ENCODE measurements at regions not wholly inside any gene's neighbourhood (a gene's known extent, or its start where the extent isn't known, plus 50 kb on each side); places are given as distances from the start of the nearest gene placed in this dataset.

- peaks cover 0 to 2% of the 10 kb centered on the region in 2 donors for H3K4me1 ChIP-seq (ENCODE audit: control insufficient read depth in 1 of 2, insufficient read depth in 2 of 2, low read length in 2 of 2)
- WGBS, 2 donors: 12% methylated on average over 11 of the region's 11 CpGs
- ATAC-seq (ENCODE audit: low FRiP score) (peak; percentile 78), DNase-seq (peak in 1 of 2 donors; percentile 67)
- H3K9me3 ChIP-seq (ENCODE audit: control insufficient read depth, low read length): no peaks in the 10 kb centered on the region
- H3K27ac ChIP-seq (ENCODE audit: low read depth in 1 of 2, low read length in 2 of 2): peak overlapping the region; percentile 72 to 90
- H3K36me3 ChIP-seq (ENCODE audit: control insufficient read depth in 1 of 2, insufficient read depth in 2 of 2, low read length in 1 of 2): no peaks in the 10 kb centered on the region
- H3K27me3 ChIP-seq (ENCODE audit: control insufficient read depth in 1 of 2, insufficient read depth in 2 of 2, low read length in 1 of 2): no peaks in the 10 kb centered on the region
- intact Hi-C loops (cut with DNase I): loop anchor here in 1 of 2 donors (10.0 kb wide), 1 partner anchor 744 kb away; no protein-coding TSS in a partner anchor
- H3K4me3 ChIP-seq (ENCODE audit: low read length in 2 of 2): no peak overlapping the region
These were observed 377.1 kb downstream of the ACTL7B start for GRCh38 chr9:108478431-108479332.

- Histone ChIP-seq H3K36me3 (ENCODE audit: control insufficient read depth in 1 of 2, insufficient read depth in 2 of 2, low read length in 1 of 2) (no peaks in the 10 kb centered on the region), H3K27ac (ENCODE audit: low read depth in 1 of 2, low read length in 2 of 2) (peak overlapping the region in 1 of 2 donors; percentile 72), H3K4me1 (ENCODE audit: control insufficient read depth in 1 of 2, insufficient read depth in 2 of 2, low read length in 2 of 2) (peaks cover 0 to 2% of the 10 kb centered on the region in 2 donors), H3K4me3 (ENCODE audit: low read length in 2 of 2) (no peak overlapping the region), H3K9me3 (ENCODE audit: control insufficient read depth, low read length) (no peaks in the 10 kb centered on the region), H3K27me3 (ENCODE audit: control insufficient read depth in 1 of 2, insufficient read depth in 2 of 2, low read length in 1 of 2) (no peaks in the 10 kb centered on the region)
- intact Hi-C loops (cut with DNase I): loop anchor here in 1 of 2 donors (2.0 to 10.0 kb wide), 2 partner anchors 35 to 743 kb away; no protein-coding TSS in a partner anchor
- ATAC-seq (ENCODE audit: low FRiP score) (no peak), DNase-seq (no peak)
- 75 to 76% methylated on average over 6 of the region's 6 CpGs for WGBS, 2 donors
These were observed 378.2 kb downstream of the ACTL7B start for GRCh38 chr9:108477529-108478006.

GRCh38 chr9:108476574-108476973, 379.2 kb downstream of the ACTL7B start:
- DNase-seq: no peak
- H3K27ac ChIP-seq (ENCODE audit: low read depth in 1 of 2, low read length in 2 of 2): no peak overlapping the region
- no peak overlapping the region for H3K4me3 ChIP-seq (ENCODE audit: low read length in 2 of 2)
- intact Hi-C loops (cut with DNase I): loop anchor here in 1 of 2 donors (2.0 to 10.0 kb wide), 2 partner anchors 34 to 742 kb away; no protein-coding TSS in a partner anchor
- ATAC-seq (ENCODE audit: low FRiP score): no peak
- no peaks in the 10 kb centered on the region for H3K27me3 ChIP-seq (ENCODE audit: control insufficient read depth in 1 of 2, insufficient read depth in 2 of 2, low read length in 1 of 2)
- 59 to 83% methylated on average over 3 of the region's 3 CpGs for WGBS, 2 donors
- no peaks in the 10 kb centered on the region for H3K36me3 ChIP-seq (ENCODE audit: control insufficient read depth in 1 of 2, insufficient read depth in 2 of 2, low read length in 1 of 2)
- H3K9me3 ChIP-seq (ENCODE audit: control insufficient read depth, low read length): no peaks in the 10 kb centered on the region
- peaks cover 0 to 2% of the 10 kb centered on the region in 2 donors for H3K4me1 ChIP-seq (ENCODE audit: control insufficient read depth in 1 of 2, insufficient read depth in 2 of 2, low read length in 2 of 2)

- Histone ChIP-seq H3K9me3 (ENCODE audit: control insufficient read depth, low read length) (no peaks in the 10 kb centered on the region), H3K36me3 (ENCODE audit: control insufficient read depth in 1 of 2, insufficient read depth in 2 of 2, low read length in 1 of 2) (no peaks in the 10 kb centered on the region), H3K4me3 (ENCODE audit: low read length in 2 of 2) (no peak overlapping the region), H3K27me3 (ENCODE audit: control insufficient read depth in 1 of 2, insufficient read depth in 2 of 2, low read length in 1 of 2) (no peaks in the 10 kb centered on the region), H3K27ac (ENCODE audit: low read depth in 1 of 2, low read length in 2 of 2) (no peak overlapping the region), H3K4me1 (ENCODE audit: control insufficient read depth in 1 of 2, insufficient read depth in 2 of 2, low read length in 2 of 2) (peaks cover 0 to 2% of the 10 kb centered on the region in 2 donors)
- ATAC-seq (ENCODE audit: low FRiP score): no peak
- WGBS, 2 donors: 94 to 96% methylated on average over 2 of the region's 2 CpGs
- DNase-seq: no peak
- intact Hi-C loops (cut with DNase I): loop anchor here in 1 of 2 donors (2.0 to 10.0 kb wide), 2 partner anchors 33 to 741 kb away; no protein-coding TSS in a partner anchor
These were observed 380.0 kb downstream of the ACTL7B start for GRCh38 chr9:108475813-108476212.

- H3K27me3 ChIP-seq (ENCODE audit: control insufficient read depth in 1 of 2, insufficient read depth in 2 of 2, low read length in 1 of 2): no peaks in the 10 kb centered on the region
- no peaks in the 10 kb centered on the region for H3K9me3 ChIP-seq (ENCODE audit: control insufficient read depth, low read length)
- no peak for ATAC-seq (ENCODE audit: low FRiP score)
- 58 to 62% methylated on average over 6 of the region's 6 CpGs for WGBS, 2 donors
- peaks cover 0 to 2% of the 10 kb centered on the region in 2 donors for H3K4me1 ChIP-seq (ENCODE audit: control insufficient read depth in 1 of 2, insufficient read depth in 2 of 2, low read length in 2 of 2)
- no peak for DNase-seq
- no peaks in the 10 kb centered on the region for H3K36me3 ChIP-seq (ENCODE audit: control insufficient read depth in 1 of 2, insufficient read depth in 2 of 2, low read length in 1 of 2)
- H3K4me3 ChIP-seq (ENCODE audit: low read length in 2 of 2): no peak overlapping the region
- no peak overlapping the region for H3K27ac ChIP-seq (ENCODE audit: low read depth in 1 of 2, low read length in 2 of 2)
- intact Hi-C loops (cut with DNase I): loop anchor here in 1 of 2 donors (10.0 kb wide), 1 partner anchor 740 kb away; no protein-coding TSS in a partner anchor
These were observed 381.4 kb downstream of the ACTL7B start for GRCh38 chr9:108474356-108474755.

GRCh38 chr9:108473209-108474112, 382.3 kb downstream of the ACTL7B start:
- H3K4me1 ChIP-seq (ENCODE audit: control insufficient read depth in 1 of 2, insufficient read depth in 2 of 2, low read length in 2 of 2): peaks cover 0 to 2% of the 10 kb centered on the region in 2 donors
- H3K4me3 ChIP-seq (ENCODE audit: low read length in 2 of 2): no peak overlapping the region
- 7 to 8% methylated on average over 9 of the region's 9 CpGs for WGBS, 2 donors
- H3K27me3 ChIP-seq (ENCODE audit: control insufficient read depth in 1 of 2, insufficient read depth in 2 of 2, low read length in 1 of 2): no peaks in the 10 kb centered on the region
- no peak overlapping the region for H3K27ac ChIP-seq (ENCODE audit: low read depth in 1 of 2, low read length in 2 of 2)
- H3K9me3 ChIP-seq (ENCODE audit: control insufficient read depth, low read length): no peaks in the 10 kb centered on the region
- intact Hi-C loops (cut with DNase I): loop anchor here in 1 of 2 donors (10.0 kb wide), 1 partner anchor 739 kb away; no protein-coding TSS in a partner anchor
- ATAC-seq (ENCODE audit: low FRiP score) (no peak), DNase-seq (no peak)
- H3K36me3 ChIP-seq (ENCODE audit: control insufficient read depth in 1 of 2, insufficient read depth in 2 of 2, low read length in 1 of 2): no peaks in the 10 kb centered on the region

GRCh38 chr9:108469654-108470053, 386.1 kb downstream of the ACTL7B start:
- Histone ChIP-seq H3K36me3 (ENCODE audit: control insufficient read depth in 1 of 2, insufficient read depth in 2 of 2, low read length in 1 of 2) (no peaks in the 10 kb centered on the region), H3K27ac (ENCODE audit: low read depth in 1 of 2, low read length in 2 of 2) (no peak overlapping the region), H3K4me3 (ENCODE audit: low read length in 2 of 2) (no peak overlapping the region), H3K4me1 (ENCODE audit: control insufficient read depth in 1 of 2, insufficient read depth in 2 of 2, low read length in 2 of 2) (no peaks in the 10 kb centered on the region), H3K9me3 (ENCODE audit: control insufficient read depth, low read length) (no peaks in the 10 kb centered on the region), H3K27me3 (ENCODE audit: control insufficient read depth in 1 of 2, insufficient read depth in 2 of 2, low read length in 1 of 2) (no peaks in the 10 kb centered on the region)
- WGBS, 2 donors: 70 to 77% methylated on average over 8 of the region's 8 CpGs
- intact Hi-C loops (cut with DNase I): loop anchor here in 1 of 2 donors (10.0 kb wide), 1 partner anchor 735 kb away; no protein-coding TSS in a partner anchor
- ATAC-seq (ENCODE audit: low FRiP score): no peak
- peak in 1 of 2 donors; percentile 53 for DNase-seq

- H3K4me3 ChIP-seq (ENCODE audit: low read length in 2 of 2): no peak overlapping the region
- intact Hi-C loops (cut with DNase I): no loop called here
- no peaks in the 10 kb centered on the region for H3K27me3 ChIP-seq (ENCODE audit: control insufficient read depth in 1 of 2, insufficient read depth in 2 of 2, low read length in 1 of 2)
- no peak overlapping the region for H3K27ac ChIP-seq (ENCODE audit: low read depth in 1 of 2, low read length in 2 of 2)
- DNase-seq: no peak
- no peaks in the 10 kb centered on the region for H3K9me3 ChIP-seq (ENCODE audit: control insufficient read depth, low read length)
- H3K4me1 ChIP-seq (ENCODE audit: control insufficient read depth in 1 of 2, insufficient read depth in 2 of 2, low read length in 2 of 2): no peaks in the 10 kb centered on the region
- 91% methylated on average over 4 of the region's 4 CpGs for WGBS, 2 donors
- H3K36me3 ChIP-seq (ENCODE audit: control insufficient read depth in 1 of 2, insufficient read depth in 2 of 2, low read length in 1 of 2): no peaks in the 10 kb centered on the region
- ATAC-seq (ENCODE audit: low FRiP score): no peak
These were observed 387.4 kb downstream of the ACTL7B start for GRCh38 chr9:108468364-108468763.
